GM18502 (cell line): ENCODE measurements at regions not wholly inside any gene's neighbourhood (a gene's known extent, or its start where the extent isn't known, plus 50 kb on each side); places are given as distances from the start of the nearest gene placed in this dataset.

Experiments
- ATAC-seq: cut with Tn5 transposase; IDR thresholded peaks from one replicate; pipeline ENCODE4 v1.9.1; 2021; ENCODE audit warnings: mild to moderate bottlenecking; ENCODE audit not compliant: unreplicated experiment, poor library complexity

DNA sequence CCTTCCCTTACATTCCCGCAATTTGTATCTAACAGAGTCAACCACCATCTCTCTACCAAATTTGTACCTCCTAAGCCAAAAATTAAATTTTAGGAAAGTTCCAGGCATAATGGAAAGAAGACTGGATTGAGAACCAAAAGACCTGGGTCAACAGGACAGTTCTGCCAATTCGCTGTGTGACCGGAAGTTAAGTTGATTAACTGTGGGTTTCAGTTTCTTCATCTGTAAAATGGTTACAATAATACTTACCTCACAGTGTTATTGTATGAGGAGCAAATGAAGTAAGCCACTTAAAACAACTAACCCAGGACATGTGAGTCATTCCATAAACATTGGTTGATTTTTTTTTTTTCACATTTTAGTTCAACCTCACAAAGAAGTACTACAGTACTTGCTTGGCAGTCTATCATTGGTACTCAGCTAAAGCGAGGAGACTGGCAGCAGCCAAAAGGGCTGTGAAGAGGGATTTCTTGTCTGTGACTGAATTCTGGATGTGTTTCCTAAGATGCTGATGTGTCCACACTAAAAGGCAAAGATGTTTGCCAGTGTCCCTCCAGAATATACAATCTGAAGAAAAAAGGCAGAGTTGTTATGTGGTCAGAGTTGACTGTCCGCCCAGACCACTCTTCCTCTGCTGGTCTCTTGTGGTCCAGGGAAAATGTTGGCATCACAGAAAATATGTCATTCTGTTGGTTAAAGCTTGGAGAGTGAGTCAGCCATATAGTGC, 198.6 kb downstream of the TLE1 start:
- no peak for ATAC-seq

DNA sequence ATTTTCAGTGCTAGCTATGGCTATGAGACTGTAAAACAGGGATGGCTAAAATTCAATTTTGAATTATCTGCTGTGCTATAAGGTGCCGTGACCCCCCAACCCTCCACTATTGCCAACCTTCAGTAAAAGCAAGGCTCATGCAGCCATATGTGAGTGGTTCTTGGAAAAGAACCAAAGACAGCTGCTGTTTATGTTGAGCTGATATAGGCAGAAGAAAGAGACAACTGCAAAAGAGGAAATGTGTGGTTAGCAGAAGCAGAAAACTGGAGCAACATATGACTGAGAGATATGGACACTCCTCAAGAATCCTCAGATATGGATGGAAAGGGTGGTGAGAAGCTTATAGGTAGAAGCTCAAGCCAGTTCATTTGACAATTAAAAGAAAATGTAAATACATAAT, 200.3 kb downstream of the TLE1 start:
- no peak for ATAC-seq

DNA sequence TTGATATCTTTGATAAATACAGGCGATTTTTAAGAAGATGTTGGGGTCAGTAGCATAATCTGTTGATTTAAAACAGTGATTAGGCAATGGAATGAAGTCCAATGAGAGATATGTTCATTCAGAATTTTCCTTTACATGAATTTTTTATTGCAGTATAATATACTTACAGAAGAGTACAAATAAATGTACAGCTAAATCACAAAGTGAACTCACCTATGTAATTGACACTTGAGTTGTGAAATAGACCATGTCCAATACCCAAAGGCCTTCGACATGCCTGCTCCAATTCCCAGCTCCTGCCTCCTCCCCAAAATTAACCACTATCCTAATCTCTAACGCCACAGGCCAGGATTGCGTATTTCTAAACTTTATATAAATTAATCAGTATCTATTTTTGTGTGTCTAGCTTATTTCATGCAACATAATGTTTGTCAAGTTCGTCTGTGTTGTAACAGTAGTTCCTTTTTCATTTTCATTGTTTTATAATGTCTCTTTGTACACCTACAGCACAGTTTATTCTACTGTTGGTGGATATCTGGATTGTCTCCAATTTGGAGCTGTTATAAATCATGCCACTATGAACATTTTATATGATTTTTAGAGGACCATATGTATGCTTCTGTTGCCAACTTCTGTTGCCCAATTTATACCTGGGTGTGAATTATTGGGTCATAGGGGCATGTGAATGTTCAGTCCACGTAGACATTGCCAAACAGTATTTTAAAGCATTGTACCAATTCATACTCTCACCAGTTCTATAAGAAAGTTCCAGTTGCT, 208.3 kb downstream of the TLE1 start:
- ATAC-seq: no peak

DNA sequence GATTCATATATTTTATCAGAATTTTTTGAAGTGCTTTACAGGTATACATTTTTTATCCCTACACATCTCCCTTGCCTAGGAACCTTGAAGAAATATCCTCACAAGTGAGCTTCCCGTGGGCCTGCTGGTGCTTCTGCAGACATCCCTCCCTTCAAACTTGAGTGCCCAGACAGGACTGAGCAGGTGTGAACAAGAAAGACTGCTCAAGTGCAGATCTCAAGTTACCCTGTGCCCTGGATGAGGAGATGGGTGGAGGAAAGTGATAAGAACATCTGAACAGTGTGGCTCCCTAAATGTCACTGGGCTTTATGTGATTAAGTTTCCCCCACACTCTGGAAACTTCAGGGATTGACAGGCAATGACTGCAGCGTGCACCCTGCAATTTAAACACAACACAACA, 209.8 kb downstream of the TLE1 start:
- no peak for ATAC-seq

DNA sequence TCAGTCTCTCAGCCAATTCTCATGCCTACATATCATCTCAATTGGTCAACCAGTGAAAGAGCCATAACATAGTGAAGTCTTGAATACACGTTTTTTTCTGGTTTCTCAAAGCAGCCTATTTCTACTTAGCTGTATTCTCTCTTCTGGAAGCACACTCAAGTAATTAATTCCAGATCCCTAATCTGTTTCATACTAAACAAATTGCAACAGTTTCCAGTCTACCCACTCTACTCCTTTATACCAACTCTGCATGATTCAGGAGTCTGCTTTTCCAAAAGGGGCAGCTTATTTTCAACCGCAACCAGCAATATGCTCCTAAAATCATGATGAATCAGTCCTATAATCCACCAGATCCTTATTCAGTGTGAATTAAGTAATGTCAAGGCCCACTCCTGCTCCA, 211.7 kb downstream of the TLE1 start:
- ATAC-seq: no peak

DNA sequence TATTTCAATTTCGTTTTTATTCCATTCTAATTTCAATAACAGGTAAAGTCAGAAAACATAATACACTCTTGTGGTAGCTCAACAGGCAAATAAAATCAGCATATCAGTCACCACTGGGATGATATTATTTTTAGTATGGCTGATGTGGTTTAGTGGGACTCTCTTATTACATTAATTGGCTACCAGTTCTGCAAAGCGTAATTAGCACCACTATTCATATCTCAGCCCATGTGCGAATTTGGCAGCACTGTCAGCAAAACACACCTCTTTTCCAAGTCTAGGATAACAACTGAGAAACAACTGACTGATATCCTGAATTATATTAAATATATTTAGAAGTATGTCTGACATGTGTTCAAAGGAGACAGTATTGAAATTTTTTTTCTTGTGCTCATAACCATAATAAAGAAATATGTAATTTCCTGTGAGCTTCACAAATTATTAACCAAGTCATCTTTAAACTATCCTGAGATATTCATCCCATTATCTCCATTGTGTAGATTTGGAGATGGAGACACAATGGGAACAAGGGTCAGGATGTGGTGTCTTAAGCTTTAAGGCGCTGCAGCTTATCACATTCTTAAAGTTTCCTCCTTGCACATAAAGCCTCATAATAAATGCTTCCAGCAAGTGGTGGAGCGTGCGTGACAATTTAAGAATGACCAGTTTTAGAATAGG, 212.4 kb downstream of the TLE1 start:
- ATAC-seq: no peak

DNA sequence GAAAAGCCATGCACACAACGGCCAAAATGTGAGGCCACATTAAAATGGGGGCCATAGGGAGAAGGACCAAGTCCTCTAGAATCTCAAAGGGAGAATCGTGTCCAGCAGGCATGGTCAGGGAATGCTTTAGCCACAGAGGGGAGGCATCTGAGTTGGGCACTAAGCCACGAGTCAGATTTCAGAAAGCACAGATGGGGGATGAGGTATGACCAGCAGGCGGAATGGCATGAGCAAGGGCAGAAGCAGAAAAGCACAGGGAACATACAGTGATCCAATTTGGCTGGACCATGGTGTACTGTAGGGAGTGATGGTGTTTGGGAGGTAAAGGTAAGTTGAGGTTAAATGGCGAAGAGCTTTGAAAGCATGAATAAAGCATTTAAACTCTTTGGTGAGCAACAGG, 214.6 kb downstream of the TLE1 start:
- no peak for ATAC-seq

DNA sequence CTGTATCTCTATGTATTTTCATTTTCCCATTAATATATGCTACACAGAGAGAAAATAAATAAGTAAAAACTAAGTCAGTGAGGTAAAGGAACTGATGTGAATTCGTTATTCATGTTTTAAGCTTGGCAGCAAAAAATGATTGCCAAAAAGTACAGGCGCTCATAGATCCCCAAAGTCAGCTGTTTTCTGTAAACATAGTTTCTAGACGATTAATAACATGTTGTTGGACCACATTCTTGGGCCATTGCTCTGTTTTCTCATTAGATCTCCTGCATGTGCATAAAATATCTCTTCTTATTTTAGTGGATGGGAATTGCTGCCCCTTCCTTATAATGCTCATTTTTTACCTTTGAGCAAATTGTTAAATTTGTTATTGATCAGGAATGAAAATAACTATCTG, 215.2 kb downstream of the TLE1 start:
- no peak for ATAC-seq

DNA sequence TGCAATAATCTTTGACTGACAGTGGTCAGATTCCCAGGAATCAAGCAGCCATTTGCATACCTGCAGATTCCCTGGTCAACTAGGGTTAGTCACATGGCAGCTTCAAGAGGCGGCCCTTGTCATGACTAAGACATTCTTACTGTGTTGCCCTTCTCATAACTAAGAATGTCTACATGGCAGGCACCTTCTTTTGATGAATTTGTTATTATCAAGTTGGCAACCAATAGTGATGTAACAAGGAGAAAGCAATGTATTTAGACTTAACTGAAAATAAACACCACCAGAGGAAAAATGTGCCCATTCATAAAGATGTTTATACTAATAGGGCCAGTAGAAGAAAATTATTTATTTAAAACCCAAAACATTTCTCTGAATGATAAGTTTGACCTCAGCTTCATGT, 215.6 kb downstream of the TLE1 start:
- ATAC-seq: no peak

DNA sequence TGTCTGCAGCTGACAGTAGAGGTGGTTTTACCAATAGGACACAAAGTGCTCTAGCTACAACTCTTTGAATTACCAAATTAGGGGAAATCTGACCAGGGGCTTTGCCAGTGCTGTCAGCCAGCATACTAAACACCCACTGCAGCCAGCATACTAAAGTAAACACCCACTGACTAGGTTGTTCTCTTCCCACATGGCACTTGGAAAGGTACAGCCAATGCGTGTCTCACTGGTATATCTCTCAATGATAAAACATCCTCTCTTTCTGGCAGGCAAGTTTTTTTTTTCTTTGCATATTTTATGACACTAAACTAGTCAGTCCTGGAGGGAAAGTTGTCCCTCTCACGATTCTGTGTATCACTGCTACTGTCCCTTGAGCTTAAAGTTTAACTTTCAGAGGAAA, 216.1 kb downstream of the TLE1 start:
- ATAC-seq: no peak

DNA sequence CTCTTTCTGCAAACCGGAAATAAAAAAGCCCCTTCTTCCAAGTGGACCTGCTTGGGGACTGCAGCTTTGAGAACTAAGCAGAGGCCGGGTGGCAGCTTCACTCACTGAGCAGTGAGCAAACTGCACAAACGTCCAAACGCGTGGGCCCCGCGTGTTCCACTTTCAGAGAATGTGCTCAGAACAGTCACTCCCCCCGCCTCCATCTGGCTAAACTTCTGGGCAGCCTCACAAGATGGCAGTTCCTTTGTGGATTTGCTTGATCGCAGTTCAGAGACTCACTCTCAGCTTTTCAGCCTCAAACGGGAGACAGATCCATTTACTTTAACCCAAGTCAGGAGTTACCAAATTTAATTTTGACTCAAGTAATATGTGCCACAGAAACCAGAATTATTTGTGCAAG, 216.6 kb downstream of the TLE1 start:
- no peak for ATAC-seq

DNA sequence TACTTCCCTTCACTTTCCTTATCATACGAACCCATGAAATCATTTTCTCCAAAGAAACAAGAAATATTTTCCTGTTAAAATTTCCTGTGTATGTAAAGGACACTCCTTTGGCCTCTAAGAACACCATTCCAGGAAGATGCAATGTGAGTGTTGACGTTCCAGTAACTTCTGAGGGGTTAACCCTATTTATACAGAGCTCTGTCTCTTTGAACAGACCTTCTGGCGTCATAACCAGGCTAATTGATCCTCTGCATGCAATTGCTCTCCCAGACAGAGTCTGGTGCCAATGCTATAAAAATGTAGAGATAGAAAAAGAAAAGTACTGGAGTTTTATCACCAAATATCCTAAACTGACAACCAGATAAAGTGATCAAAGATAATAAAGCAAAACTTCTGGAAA, 218.5 kb downstream of the TLE1 start:
- ATAC-seq: no peak

DNA sequence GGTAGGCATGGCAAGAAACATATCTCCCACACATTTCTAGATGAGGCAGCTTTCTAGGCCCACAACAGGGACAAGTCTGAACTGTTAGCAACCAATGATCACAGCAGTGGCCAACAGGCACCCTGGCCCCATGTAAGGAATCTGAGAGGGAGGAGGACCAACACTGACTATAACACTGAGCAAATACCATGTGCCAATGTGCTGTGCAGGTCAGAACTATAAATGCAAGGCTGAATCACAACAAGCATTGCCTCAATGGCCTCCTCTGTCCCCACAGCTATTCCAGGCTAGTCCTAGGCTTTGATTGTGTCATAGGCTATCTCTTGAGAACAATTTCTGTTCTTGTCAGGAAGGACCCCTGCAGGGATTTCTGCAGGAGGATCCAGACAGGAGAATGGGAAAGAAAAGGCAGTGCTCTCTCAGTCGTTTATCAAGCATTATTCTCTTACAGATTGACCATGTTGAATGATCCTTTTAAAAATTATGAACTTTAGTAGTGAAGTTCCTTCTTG, 221.2 kb downstream of the TLE1 start:
- no peak for ATAC-seq

DNA sequence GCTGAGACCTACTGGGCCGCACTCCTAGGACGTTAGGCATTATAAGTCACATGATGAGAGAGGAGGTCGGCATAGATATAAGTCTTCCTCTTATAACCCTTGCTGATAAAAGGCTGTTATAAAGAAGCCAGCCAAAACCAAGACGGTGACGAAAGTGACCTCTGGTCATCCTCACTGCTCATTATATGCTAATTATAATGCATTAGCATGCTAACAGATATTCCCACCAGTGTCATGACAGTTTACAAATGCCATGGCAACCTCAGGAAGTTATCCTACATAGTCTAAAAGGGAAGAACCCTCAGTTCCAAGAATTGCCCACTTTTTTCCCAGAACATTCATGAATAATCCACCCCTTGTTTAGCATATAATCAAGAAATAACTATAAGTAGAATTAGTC, 222.4 kb downstream of the TLE1 start:
- ATAC-seq: no peak

DNA sequence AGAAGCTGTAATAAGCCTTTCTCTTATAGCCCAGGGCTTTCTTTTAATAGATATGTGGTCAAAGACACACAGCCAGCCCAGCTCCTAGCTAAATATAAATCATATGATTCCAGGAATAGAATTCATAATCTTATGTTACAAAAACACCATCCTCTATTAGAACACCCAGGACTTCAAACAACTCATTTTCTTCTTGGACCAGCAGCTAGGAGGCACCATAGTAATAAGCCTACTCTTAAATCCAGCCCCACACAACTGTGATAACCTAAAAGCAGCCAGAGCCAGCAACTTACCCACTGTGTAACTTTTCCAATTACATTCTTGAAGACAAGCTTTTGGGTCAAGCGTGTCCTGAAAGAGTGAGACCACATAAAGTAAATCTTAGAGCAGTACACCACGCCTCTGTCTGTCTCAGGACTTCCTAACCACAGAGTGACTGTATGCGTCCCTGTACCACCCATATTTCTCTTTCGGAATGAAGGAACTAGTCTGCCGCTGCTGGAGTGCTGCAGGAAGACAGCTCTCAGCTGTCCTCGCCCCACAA, 223.8 kb downstream of the TLE1 start:
- ATAC-seq: no peak

DNA sequence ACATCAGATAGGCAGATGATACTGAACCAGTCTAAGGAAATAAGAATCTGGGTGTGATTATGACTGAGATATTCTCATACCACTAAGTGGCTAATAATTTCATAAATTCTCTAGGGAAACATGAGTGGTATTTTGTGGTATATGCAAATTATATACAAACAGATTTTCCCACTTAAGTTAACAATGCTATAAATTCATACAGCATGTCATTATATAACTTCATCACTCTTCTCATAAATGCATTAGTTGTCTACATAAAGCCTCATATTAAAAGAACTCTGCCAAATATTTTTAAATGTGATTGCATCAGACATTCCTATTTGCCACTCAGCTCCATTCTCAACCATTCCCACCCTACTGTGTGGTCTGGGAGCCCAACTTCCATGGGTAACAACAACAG, 226.5 kb downstream of the TLE1 start:
- no peak for ATAC-seq

DNA sequence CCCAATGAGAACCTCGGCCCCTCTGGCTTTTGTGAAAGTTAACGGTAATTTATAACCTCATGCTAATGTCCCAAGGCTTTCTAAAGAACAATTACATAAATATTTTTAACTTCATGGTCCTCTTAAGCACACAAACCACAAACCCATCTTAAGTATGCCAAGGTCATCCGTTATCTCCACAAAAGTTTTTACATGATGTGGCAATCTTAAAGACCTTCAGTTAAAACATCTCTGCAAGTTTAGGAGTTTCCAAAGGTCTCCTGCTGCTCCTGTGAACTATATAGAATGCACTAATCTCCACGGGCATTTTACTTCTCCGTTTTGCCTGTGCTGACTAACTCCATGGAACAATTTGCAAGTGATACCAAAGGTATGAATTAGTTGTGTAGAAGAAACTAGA, 228.2 kb downstream of the TLE1 start:
- ATAC-seq: no peak

DNA sequence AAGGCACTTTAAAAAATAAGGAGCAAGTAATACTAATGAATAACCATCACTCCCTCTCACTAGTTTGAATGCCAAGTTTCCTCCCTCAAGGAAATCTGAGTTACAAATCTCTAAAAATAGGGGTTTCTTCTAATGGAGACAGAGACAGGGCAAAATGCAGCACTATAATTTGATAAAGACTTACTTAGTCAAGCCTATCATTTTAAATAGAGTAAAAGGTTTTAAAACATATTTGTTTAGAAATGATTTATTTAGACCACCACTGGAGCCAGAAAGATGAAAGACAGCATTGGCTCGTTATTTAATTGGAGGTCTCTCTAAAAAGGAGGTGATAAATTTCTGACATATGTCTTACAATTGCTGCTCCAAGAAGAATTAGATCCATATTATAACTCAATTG, 228.7 kb downstream of the TLE1 start:
- no peak for ATAC-seq

DNA sequence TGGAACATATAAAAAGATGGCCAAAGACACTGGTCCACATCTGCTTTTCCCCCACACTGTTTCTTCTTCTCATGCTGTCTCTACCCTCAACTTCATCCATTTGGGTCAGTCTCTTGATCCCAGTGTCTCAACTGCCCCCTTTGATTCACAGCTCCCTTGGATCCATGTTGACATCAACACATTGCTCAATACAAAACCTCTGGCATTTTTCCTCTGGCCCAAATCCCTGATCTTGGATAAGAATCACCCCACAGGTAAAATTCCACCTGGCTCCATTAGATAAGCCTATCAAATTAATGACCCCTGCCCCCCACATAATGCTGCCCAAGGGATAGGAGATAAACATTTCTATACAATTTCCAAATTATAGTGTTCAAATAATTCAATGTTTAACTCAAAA, 229.8 kb downstream of the TLE1 start:
- no peak for ATAC-seq

DNA sequence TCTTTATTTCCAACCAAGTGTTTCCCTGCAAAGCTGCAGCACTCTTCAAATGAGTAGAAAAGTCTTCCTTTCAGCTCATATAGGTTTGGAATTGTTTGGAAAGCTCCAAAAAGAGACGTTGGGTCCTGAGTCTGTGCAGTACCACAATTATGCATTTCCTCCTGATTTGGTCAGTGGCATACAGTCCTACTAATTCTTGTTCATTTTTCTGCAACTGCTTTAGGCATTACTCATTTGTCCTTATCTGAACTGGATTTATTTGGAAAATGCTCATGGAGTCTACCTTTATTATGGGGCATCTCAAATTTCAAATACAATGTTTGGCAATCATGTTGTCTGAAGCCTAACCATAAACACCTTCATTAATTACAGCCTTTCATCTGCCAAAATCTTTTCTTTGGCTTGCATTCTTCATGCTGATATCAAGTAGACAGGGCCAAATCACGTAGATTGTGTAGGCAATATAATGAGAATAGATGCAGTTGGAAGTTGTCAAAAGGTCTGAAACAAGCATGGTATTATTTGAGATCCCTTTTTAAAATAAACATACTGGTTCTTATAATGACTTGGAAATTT, 232.8 kb downstream of the TLE1 start:
- no peak for ATAC-seq
